Mesothelial cell of epicardium (in vitro differentiated cells): ENCODE measurements at regions not wholly inside any gene's neighbourhood (a gene's known extent, or its start where the extent isn't known, plus 50 kb on each side); places are given as distances from the start of the nearest gene placed in this dataset.

Experiments
- DNase-seq, 2 experiments: peaks; one replicate each; pipeline ENCODE4 v3.0.0; 2021; ENCODE audit warnings: low spot score in 2 of 2; ENCODE audit not compliant: unreplicated experiment in 2 of 2
- H3K27ac Mint-ChIP-seq: 2 replicates; pipeline ENCODE4 v1.8.0; 2021; ENCODE audit warnings: mixed read lengths
- H3K27me3 Mint-ChIP-seq: 2 replicates; pipeline ENCODE4 v1.8.0; 2021; ENCODE audit warnings: low read depth, mixed read lengths
- H3K36me3 Mint-ChIP-seq: 2 replicates; pipeline ENCODE4 v1.8.0; 2021; ENCODE audit warnings: mixed read lengths
- H3K4me1 Mint-ChIP-seq: 2 replicates; pipeline ENCODE4 v1.8.0; 2021; ENCODE audit warnings: mixed read lengths
- H3K4me3 Mint-ChIP-seq: 2 replicates; pipeline ENCODE4 v1.8.0; 2021; ENCODE audit warnings: mild to moderate bottlenecking, moderate library complexity, mixed read lengths
- H3K9me3 Mint-ChIP-seq: 2 replicates; pipeline ENCODE4 v1.8.0; 2021; ENCODE audit warnings: mixed read lengths
- TF ChIP-seq, protein P1 (sequence below): fragments of 200-600 bp; sonication (generic); IDR thresholded peaks from one replicate; pipeline ENCODE4 v1.5.0; 2021; ENCODE audit warnings: antibody characterized with exemption; ENCODE audit not compliant: unreplicated experiment

DNA sequence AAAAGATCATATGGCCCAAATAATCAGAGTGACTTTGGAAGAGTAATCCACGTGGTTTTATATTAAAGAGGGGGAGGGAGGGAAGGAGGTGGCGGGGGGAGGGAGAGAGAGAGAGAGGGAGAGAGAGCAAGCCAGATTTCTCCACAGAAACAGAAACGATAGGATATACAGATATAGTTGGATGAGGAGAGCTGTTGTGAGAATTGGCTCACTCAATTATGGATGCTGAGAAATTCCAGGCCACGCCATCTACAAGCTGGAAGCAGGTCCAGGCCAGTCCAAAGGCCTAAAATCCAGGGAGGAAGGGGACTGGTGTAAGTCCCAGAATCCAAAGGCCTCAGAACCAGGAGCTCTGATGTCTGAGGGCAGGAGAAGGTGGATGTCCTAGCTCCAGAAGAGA, 75.5 kb downstream of the CXCL12 start:
- peaks cover 15% of the 10 kb centered on the region for H3K4me1 Mint-ChIP-seq
- no peaks in the 10 kb centered on the region for H3K36me3 Mint-ChIP-seq
- H3K27ac Mint-ChIP-seq, result no peak overlapping the region
- no peak for DNase-seq
- H3K9me3 Mint-ChIP-seq, result peaks cover 8% of the 10 kb centered on the region
- H3K27me3 Mint-ChIP-seq, result peaks cover 7% of the 10 kb centered on the region
- TF ChIP-seq, protein P1, sequence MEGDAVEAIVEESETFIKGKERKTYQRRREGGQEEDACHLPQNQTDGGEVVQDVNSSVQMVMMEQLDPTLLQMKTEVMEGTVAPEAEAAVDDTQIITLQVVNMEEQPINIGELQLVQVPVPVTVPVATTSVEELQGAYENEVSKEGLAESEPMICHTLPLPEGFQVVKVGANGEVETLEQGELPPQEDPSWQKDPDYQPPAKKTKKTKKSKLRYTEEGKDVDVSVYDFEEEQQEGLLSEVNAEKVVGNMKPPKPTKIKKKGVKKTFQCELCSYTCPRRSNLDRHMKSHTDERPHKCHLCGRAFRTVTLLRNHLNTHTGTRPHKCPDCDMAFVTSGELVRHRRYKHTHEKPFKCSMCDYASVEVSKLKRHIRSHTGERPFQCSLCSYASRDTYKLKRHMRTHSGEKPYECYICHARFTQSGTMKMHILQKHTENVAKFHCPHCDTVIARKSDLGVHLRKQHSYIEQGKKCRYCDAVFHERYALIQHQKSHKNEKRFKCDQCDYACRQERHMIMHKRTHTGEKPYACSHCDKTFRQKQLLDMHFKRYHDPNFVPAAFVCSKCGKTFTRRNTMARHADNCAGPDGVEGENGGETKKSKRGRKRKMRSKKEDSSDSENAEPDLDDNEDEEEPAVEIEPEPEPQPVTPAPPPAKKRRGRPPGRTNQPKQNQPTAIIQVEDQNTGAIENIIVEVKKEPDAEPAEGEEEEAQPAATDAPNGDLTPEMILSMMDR, result no peak
- H3K4me3 Mint-ChIP-seq, result no peak overlapping the region

DNA sequence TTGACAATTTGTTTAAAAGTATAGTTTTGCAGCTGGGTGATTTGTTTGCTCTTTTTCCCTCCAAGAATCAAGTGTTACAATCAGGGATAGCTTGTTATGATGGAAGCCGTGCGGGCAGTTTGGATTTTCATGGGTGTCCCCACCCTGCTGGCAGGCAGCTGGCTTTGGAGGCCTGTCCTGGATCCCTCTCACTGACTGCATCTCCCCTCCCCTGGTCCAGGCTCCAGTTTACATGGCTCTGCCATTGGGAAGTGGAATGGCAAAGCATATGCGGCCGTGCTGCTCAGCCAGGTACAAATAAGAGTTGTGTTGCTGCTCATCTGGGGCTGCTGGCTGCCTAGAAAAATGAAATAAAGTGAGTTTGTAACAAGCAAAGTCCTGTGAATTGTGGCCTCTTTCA, 76.0 kb downstream of the CXCL12 start:
- Mint-ChIP-seq H3K4me1 (peaks cover 11% of the 10 kb centered on the region), H3K36me3 (no peaks in the 10 kb centered on the region), H3K27me3 (peaks cover 7% of the 10 kb centered on the region), H3K27ac (no peak overlapping the region), H3K4me3 (no peak overlapping the region), H3K9me3 (peaks cover 12% of the 10 kb centered on the region)
- no peak for DNase-seq
- TF ChIP-seq, protein P1, result no peak

DNA sequence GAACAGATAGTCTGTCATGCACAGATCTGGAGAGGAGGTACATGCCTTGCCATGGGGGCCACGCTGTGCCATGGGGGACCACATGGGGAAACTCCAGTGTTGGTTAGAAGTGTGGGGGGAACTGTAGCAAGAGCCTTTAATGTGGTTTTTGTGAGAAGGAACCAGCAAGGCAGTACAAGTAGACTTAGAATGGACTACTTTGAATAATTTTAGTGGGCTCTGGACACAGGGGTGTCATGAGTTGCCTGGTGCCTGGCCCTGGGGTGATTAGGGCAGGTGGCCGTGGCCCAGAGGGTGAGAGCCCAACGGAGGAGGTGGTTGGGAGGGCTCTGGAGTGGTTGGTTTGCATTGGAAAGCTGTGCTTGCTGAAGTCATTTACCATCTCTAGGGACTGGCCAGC, 77.2 kb downstream of the CXCL12 start:
- DNase-seq, result no peak
- Mint-ChIP-seq H3K27ac (no peak overlapping the region), H3K4me3 (no peak overlapping the region), H3K27me3 (peaks cover 7% of the 10 kb centered on the region), H3K9me3 (peaks cover 17% of the 10 kb centered on the region), H3K4me1 (peaks cover 7% of the 10 kb centered on the region), H3K36me3 (no peaks in the 10 kb centered on the region)
- TF ChIP-seq, protein P1, result no peak

DNA sequence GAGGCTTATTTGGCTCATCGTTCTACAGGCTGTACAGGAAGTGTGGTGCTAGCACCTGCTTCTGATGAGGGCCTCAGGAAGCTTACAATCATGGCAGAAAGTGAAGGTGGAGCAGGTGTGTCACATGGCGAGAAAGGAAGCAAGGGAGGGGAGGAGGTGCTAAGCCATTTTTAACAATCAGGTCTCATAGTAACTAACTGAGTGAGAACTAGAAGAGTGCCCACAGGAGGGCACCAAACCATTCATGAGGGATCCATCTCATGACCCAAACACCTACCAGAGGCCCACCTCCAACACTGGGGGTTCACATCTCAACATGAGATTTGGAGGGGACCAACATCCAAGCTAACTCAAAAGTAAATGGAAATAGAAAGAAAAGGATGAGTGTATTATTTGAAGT, 78.1 kb downstream of the CXCL12 start:
- Mint-ChIP-seq H3K36me3 (no peaks in the 10 kb centered on the region), H3K4me1 (peaks cover 7% of the 10 kb centered on the region), H3K27me3 (peaks cover 3% of the 10 kb centered on the region), H3K27ac (no peak overlapping the region), H3K4me3 (no peak overlapping the region), H3K9me3 (peaks cover 17% of the 10 kb centered on the region)
- DNase-seq, result no peak
- TF ChIP-seq, protein P1, result no peak

DNA sequence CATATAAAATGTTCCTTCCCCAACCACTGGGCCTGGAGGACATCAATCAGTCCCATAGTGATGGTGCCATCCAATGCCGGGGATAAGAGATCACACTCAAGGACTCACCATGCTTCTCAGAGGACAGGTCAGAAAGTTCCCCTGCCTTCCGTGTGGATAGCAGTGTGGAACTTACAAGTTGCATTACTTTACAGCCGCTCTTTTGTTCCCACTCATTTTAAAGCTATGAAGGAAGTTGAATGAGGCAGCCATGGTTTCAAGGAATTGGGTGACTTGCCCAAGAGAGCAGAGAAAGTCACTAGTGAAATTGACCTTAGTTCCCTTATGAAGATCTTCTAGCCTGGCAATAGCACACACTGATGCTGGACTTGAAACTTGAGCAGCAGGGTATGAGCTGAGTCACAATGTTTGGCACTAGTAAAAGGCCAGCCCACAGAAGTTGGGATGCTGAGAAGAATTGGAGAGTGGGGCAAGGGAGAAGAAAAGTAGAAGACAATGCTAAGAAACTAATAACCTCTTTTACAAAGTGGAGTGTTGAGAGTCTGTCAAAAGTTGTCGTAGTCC, 78.7 kb downstream of the CXCL12 start:
- H3K4me1 Mint-ChIP-seq, result peaks cover 4% of the 10 kb centered on the region
- TF ChIP-seq, protein P1, result no peak
- H3K27ac Mint-ChIP-seq, result no peak overlapping the region
- H3K27me3 Mint-ChIP-seq, result no peaks in the 10 kb centered on the region
- H3K4me3 Mint-ChIP-seq, result no peak overlapping the region
- peaks cover 17% of the 10 kb centered on the region for H3K9me3 Mint-ChIP-seq
- DNase-seq, result no peak
- H3K36me3 Mint-ChIP-seq, result no peaks in the 10 kb centered on the region

DNA sequence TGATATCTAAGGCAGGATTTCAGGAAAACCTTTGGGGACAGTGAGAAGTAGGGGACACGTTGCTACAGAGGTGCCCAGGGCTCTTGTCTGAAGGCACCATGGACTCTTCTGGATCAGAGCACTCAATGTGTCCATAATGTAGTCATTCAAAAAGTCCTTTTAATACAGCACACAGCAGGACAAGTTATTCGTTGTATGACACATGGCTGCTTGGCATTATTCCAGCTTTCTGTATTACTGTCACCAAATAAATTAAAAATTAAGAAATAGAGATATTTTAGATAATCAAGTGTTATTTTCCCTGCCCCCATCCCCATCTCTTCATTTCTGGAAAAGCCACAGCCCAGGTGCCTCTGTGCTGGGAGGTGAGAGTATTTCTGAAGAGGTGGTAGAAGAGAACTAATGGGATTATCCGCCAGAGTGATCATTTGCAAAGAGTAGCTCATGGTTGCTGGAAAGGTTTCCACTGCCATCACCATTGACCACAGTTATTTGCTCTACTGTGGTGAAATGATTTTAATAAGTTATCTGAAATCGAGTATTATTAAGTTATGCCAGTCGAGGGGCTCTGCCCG, 83.0 kb downstream of the CXCL12 start:
- no peak overlapping the region for H3K4me3 Mint-ChIP-seq
- H3K27ac Mint-ChIP-seq, result no peak overlapping the region
- H3K4me1 Mint-ChIP-seq, result peaks cover 12% of the 10 kb centered on the region
- H3K27me3 Mint-ChIP-seq, result no peaks in the 10 kb centered on the region
- TF ChIP-seq, protein P1, result no peak
- H3K9me3 Mint-ChIP-seq, result peaks cover 17% of the 10 kb centered on the region
- no peaks in the 10 kb centered on the region for H3K36me3 Mint-ChIP-seq
- DNase-seq, result no peak
